ENCODE measurements at regions not wholly inside any gene's neighbourhood (a gene's known extent, or its start where the extent isn't known, plus 50 kb on each side); places are given as distances from the start of the nearest gene placed in this dataset.

DNA sequence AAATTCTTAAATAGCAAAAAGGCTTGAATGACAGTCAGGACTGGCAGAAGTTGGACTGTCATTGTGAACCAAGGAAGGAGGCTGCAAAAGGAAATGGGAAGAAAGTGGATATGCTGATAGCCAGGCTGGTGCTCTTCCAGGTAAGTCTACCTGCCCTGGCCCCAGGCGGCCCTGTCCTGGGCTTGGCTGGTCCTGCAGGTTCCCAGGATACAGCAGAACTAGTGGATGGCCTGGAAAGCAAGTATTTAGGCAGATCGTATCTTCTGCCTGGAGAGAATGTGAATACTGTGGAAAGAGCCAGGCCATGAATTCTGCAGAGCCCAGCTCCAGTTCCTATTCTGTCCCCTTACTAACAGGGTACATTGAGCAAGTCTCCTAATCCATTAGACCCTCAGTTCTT is 149.3 kb downstream of the SEC61B start:
- in situ Hi-C loops (cut with HindIII; ENCODE audit: extremely low pct_ligation_motif_present, low pct_unique_long_range_greater_than_20kb): no loop called here

GRCh38 chr9:99373912-99374311 is 151.8 kb downstream of the SEC61B start:
- 17% methylated on average over 3 of the region's 5 CpGs for WGBS (ENCODE audit: low lambda C conversion rate)
- H3K79me2 ChIP-seq (ENCODE audit: insufficient read depth, low read length): no peaks in the 10 kb centered on the region
- no TSS peak for BruUV-seq (replicated peaks)
- H3K4me2 ChIP-seq (ENCODE audit: low read depth, low read length): no peak overlapping the region
- ChIA-PET CTCF (ENCODE audit: low intra/inter-chr PET ratio, low total read pairs) (no interaction called here), POLR2A (no interaction called here)
- no peak for DNase-seq (ENCODE audit: low spot score)
- in situ Hi-C loops (cut with HindIII; ENCODE audit: extremely low pct_ligation_motif_present, low pct_unique_long_range_greater_than_20kb): no loop called here
- intact Hi-C loops (cut with micrococcal nuclease; ENCODE audit: unreplicated experiment): no loop called here
- no peak overlapping the region for H3K27ac ChIP-seq (ENCODE audit: extremely low read length, insufficient read depth, low read length)
- H4K20me1 ChIP-seq (ENCODE audit: insufficient read depth, low read length): no peaks in the 10 kb centered on the region
- H3K4me1 ChIP-seq (ENCODE audit: insufficient read depth, low read length): peaks cover 22% of the 10 kb centered on the region
- H3K36me3 ChIP-seq (replicated peaks in 1 of 2; ENCODE audit: control insufficient read depth in 1 of 2, insufficient read depth in 2 of 2, low read length in 2 of 2): no peaks in the 10 kb centered on the region
- H3K9me3 ChIP-seq (ENCODE audit: low read length): no peaks in the 10 kb centered on the region
- H3K27me3 ChIP-seq (ENCODE audit: control insufficient read depth in 1 of 2, insufficient read depth in 2 of 2, low read length in 2 of 2): peaks cover 3 to 20% of the 10 kb centered on the region in 2 experiments; a peak in 3 of 5 replicates
- H3K4me3 ChIP-seq (replicated peaks in 1 of 3; ENCODE audit: insufficient read depth in 1 of 3, low read depth in 2 of 3, low read length in 3 of 3): no peak overlapping the region
- no peak overlapping the region for H3K9ac ChIP-seq (ENCODE audit: insufficient read depth, low read depth, low read length)
- no peak for FAIRE-seq
- ATAC-seq: no peak
- no peak overlapping the region for H2AFZ ChIP-seq (ENCODE audit: low read length)
- TF ChIP-seq ZNF709 (CRISPR knock-in tag; IDR thresholded peaks at IDR 0.05): no peak
- TF ChIP-seq ZNF326 (CRISPR knock-in tag; IDR thresholded peaks at IDR 0.05; ENCODE audit: borderline replicate concordance): no peak
- no peak for TF ChIP-seq ZNF256 (CRISPR knock-in tag; conservative IDR thresholded peaks at IDR 0.05)
- no peak for TF ChIP-seq NAIF1 (CRISPR knock-in tag; IDR thresholded peaks at IDR 0.05; ENCODE audit: borderline replicate concordance)
- TF ChIP-seq, protein P1, sequence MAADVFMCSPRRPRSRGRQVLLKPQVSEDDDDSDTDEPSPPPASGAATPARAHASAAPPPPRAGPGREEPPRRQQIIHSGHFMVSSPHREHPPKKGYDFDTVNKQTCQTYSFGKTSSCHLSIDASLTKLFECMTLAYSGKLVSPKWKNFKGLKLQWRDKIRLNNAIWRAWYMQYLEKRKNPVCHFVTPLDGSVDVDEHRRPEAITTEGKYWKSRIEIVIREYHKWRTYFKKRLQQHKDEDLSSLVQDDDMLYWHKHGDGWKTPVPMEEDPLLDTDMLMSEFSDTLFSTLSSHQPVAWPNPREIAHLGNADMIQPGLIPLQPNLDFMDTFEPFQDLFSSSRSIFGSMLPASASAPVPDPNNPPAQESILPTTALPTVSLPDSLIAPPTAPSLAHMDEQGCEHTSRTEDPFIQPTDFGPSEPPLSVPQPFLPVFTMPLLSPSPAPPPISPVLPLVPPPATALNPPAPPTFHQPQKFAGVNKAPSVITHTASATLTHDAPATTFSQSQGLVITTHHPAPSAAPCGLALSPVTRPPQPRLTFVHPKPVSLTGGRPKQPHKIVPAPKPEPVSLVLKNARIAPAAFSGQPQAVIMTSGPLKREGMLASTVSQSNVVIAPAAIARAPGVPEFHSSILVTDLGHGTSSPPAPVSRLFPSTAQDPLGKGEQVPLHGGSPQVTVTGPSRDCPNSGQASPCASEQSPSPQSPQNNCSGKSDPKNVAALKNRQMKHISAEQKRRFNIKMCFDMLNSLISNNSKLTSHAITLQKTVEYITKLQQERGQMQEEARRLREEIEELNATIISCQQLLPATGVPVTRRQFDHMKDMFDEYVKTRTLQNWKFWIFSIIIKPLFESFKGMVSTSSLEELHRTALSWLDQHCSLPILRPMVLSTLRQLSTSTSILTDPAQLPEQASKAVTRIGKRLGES (CRISPR knock-in tag; IDR thresholded peaks at IDR 0.05; ENCODE audit: borderline replicate concordance): no peak
- TF ChIP-seq IRF2 (CRISPR knock-in tag; IDR thresholded peaks at IDR 0.05): no peak
- no peak for TF ChIP-seq HNF4A (CRISPR knock-in tag; IDR thresholded peaks at IDR 0.05)
- no peak for TF ChIP-seq ZFAT (CRISPR knock-in tag; conservative IDR thresholded peaks at IDR 0.05)
- TF ChIP-seq SNAPC2 (CRISPR knock-in tag; IDR thresholded peaks at IDR 0.05): no peak
- TF ChIP-seq KDM5A (IDR thresholded peaks at IDR 0.05; ENCODE audit: borderline replicate concordance, low read length): no peak

More for the DNA sequence above, 149.3 kb downstream of the SEC61B start:
- no peak overlapping the region for H3K4me2 ChIP-seq (ENCODE audit: low read depth, low read length)
- BruUV-seq (replicated peaks): no TSS peak
- no peaks in the 10 kb centered on the region for H4K20me1 ChIP-seq (ENCODE audit: insufficient read depth, low read length)
- H3K27me3 ChIP-seq (ENCODE audit: control insufficient read depth in 1 of 2, insufficient read depth in 2 of 2, low read length in 2 of 2): peaks cover 3 to 35% of the 10 kb centered on the region in 2 experiments; a peak in 3 of 5 replicates
- WGBS (ENCODE audit: low lambda C conversion rate): 15% methylated on average over 2 of the region's 2 CpGs
- H2AFZ ChIP-seq (ENCODE audit: low read length): no peak overlapping the region
- ATAC-seq (no peak), DNase-seq (ENCODE audit: low spot score) (no peak), FAIRE-seq (no peak)
- CTCF ChIA-PET (ENCODE audit: low intra/inter-chr PET ratio, low total read pairs): no interaction called here
- intact Hi-C loops (cut with micrococcal nuclease; ENCODE audit: unreplicated experiment): no loop called here
- no peaks in the 10 kb centered on the region for H3K9me3 ChIP-seq (ENCODE audit: low read length)
- no peak overlapping the region for H3K9ac ChIP-seq (ENCODE audit: insufficient read depth, low read depth, low read length)
- no peaks in the 10 kb centered on the region for H3K79me2 ChIP-seq (ENCODE audit: insufficient read depth, low read length)
- H3K27ac ChIP-seq (ENCODE audit: extremely low read length, insufficient read depth, low read length): no peak overlapping the region
- POLR2A ChIA-PET: no interaction called here
- TF ChIP-seq GATAD1 (CRISPR knock-in tag; IDR thresholded peaks at IDR 0.05): no peak
- no peak for TF ChIP-seq ZNF234 (CRISPR knock-in tag; conservative IDR thresholded peaks at IDR 0.05)
- no peak for TF ChIP-seq SMARCE1 (IDR thresholded peaks at IDR 0.05; ENCODE audit: borderline replicate concordance)
- TF ChIP-seq, protein P2, sequence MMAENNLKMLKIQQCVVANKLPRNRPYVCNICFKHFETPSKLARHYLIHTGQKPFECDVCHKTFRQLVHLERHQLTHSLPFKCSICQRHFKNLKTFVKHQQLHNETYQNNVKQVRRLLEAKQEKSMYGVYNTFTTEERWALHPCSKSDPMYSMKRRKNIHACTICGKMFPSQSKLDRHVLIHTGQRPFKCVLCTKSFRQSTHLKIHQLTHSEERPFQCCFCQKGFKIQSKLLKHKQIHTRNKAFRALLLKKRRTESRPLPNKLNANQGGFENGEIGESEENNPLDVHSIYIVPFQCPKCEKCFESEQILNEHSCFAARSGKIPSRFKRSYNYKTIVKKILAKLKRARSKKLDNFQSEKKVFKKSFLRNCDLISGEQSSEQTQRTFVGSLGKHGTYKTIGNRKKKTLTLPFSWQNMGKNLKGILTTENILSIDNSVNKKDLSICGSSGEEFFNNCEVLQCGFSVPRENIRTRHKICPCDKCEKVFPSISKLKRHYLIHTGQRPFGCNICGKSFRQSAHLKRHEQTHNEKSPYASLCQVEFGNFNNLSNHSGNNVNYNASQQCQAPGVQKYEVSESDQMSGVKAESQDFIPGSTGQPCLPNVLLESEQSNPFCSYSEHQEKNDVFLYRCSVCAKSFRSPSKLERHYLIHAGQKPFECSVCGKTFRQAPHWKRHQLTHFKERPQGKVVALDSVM (CRISPR knock-in tag; IDR thresholded peaks at IDR 0.05): no peak
- no peak for TF ChIP-seq ZMYM4 (CRISPR knock-in tag; IDR thresholded peaks at IDR 0.05)
- no peak for TF ChIP-seq ZFY (CRISPR knock-in tag; IDR thresholded peaks at IDR 0.05)
- TF ChIP-seq ZNF460 (CRISPR knock-in tag; IDR thresholded peaks at IDR 0.05; ENCODE audit: borderline replicate concordance): no peak
- no peak for TF ChIP-seq DNMT1 (CRISPR knock-in tag; IDR thresholded peaks at IDR 0.05)
- TF ChIP-seq HHEX (CRISPR knock-in tag; IDR thresholded peaks at IDR 0.05): no peak
- no peak for TF ChIP-seq FOXK1 (CRISPR knock-in tag; IDR thresholded peaks at IDR 0.05; ENCODE audit: borderline replicate concordance, low read depth)
- TF ChIP-seq ZNF563 (CRISPR knock-in tag; IDR thresholded peaks at IDR 0.05): no peak
- TF ChIP-seq ONECUT2 (CRISPR knock-in tag; IDR thresholded peaks at IDR 0.05): no peak
- no peak for TF ChIP-seq ZNF790 (CRISPR knock-in tag; IDR thresholded peaks at IDR 0.05; ENCODE audit: borderline replicate concordance)
- no peak for TF ChIP-seq RELA (CRISPR knock-in tag; IDR thresholded peaks at IDR 0.05)
- H3K4me3 ChIP-seq (replicated peaks in 1 of 3; ENCODE audit: insufficient read depth in 1 of 3, low read depth in 2 of 3, low read length in 3 of 3): no peak overlapping the region
- H3K4me1 ChIP-seq (ENCODE audit: insufficient read depth, low read length): no peaks in the 10 kb centered on the region
- no peaks in the 10 kb centered on the region for H3K36me3 ChIP-seq (replicated peaks in 1 of 2; ENCODE audit: control insufficient read depth in 1 of 2, insufficient read depth in 2 of 2, low read length in 2 of 2)
